Stimulated activated CD8-positive, alpha-beta memory T cell treated with anti-CD3 and anti-CD28 coated beads, Interleukin-15, amount 100 ng/mL, for 4 hours (primary cell): ENCODE measurements at regions not wholly inside any gene's neighbourhood (a gene's known extent, or its start where the extent isn't known, plus 50 kb on each side); places are given as distances from the start of the nearest gene placed in this dataset.
"Not testable (repeated sequence)": the region's sequence is repeated elsewhere in the genome, so short reads cannot be mapped to it uniquely, and the experiment has no call there.

Experiments
- DNase-seq, 2 donors: peaks; one replicate each; pipeline ENCODE4 v3.0.0-alpha.2; 2020; ENCODE audit warnings: low read depth in 2 of 2

GRCh38 chr13:107926515-107926914 is 288.8 kb downstream of the LIG4 start:
- DNase-seq = not testable (repeated sequence)

GRCh38 chr13:107916902-107917301 is 298.4 kb downstream of the LIG4 start:
- DNase-seq = not testable (repeated sequence)

- no peak for DNase-seq
These were observed 302.6 kb downstream of the LIG4 start for GRCh38 chr13:107912745-107913144.

DNA sequence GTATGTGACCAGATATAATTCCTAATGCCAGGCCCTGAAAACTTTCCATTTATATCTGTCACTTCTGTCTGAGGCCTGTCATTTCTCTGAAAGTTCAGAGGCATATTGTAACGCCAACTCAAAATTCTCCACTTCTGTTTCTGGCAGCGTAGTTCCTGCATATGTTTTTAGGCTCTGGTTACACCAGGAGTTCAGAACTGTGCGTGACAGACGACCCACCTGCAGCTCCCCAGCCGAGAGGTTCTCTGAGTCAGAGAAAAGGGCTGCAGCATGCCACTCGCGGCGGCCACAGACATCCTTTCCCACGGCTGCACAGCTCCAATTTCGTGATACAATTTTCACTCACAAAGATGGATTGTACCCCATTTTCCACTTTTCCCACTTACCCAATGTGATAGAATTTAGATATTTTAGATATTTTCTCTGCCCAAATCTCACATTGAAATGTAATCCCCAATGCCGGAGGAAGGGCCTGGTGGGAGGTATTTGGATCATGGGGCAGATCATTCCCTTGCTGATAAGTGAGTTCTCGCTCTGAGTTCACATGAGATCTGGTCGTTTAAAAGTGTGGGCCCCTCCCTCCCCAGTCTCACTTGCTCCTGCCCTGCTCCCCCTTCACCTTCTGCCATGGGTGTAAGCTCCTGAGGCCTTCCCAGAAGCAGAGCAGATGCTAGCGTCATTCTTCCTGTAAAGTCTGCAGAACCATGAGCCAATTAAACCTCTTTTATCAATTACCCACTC is 308.1 kb downstream of the LIG4 start:
- DNase-seq = no peak

GRCh38 chr13:107906131-107906530 is 309.2 kb downstream of the LIG4 start:
- DNase-seq = no peak

DNA sequence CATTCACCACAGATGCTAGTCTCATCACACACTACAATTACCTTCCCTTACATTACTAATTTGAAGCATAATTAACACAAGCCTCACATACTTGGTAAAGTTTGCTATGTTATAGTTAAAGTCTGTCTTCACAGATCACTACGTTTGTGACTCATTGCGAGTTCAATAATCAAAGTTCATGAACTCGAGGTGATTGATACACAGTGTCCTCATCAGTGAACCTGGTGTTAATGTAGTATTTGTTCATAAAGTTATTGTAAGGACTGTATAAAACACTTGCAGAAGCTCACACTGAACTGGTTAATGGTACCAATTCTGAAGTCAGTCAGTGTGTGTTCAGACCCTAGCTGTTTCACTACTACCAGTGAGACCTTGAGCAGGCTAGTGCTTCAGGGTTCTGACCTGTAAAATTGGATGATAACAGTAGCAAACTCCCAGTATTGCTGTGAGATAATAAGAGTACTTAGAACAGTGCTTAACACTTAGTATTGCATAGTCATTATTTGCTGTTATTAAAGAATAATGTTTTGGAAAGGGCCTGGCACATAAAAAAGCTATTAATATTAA is 313.3 kb downstream of the LIG4 start:
- DNase-seq = no peak

- DNase-seq = no peak
These were observed 314.1 kb downstream of the LIG4 start for GRCh38 chr13:107901230-107901629.

GRCh38 chr13:107900775-107901174 is 314.6 kb downstream of the LIG4 start:
- DNase-seq = no peak

- no peak for DNase-seq
These were observed 329.2 kb downstream of the LIG4 start for GRCh38 chr13:107886118-107886517.

GRCh38 chr13:107884564-107884963 is 330.8 kb downstream of the LIG4 start:
- DNase-seq = no peak

DNA sequence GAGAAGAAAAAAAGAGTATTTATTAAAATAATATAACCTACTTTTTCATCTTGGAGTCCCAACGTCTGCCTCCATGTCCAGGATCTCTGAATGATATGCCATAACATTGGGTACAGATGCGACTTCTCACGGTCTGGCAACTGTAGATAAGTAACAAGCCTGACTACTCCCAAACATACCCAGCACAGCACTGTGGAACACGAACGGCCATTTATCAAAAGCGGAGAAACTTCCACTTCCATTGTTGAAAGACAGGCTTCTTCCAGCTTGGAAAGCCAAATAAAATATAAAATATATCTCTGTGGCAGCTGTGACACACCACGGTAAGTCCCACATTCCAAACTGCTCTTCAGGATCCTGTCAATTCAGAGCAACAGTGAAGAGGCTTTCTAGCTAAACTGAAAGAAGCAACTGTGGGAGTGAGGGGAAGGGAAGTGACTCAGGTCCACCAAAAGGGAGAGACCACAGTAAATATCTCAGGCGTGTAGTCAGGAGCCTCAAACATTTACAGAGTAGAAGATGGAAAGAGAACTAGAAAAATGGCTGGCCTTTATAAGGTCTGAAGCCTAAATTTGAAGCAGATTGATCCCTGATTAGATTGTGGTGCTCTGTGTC is 331.7 kb downstream of the LIG4 start:
- no peak for DNase-seq

- no peak for DNase-seq
These were observed 332.4 kb downstream of the LIG4 start for GRCh38 chr13:107882708-107883560.

- no peak for DNase-seq
These were observed 334.0 kb downstream of the LIG4 start for GRCh38 chr13:107881362-107881761.

GRCh38 chr13:107874456-107874855 is 340.9 kb downstream of the LIG4 start:
- DNase-seq = no peak

DNA sequence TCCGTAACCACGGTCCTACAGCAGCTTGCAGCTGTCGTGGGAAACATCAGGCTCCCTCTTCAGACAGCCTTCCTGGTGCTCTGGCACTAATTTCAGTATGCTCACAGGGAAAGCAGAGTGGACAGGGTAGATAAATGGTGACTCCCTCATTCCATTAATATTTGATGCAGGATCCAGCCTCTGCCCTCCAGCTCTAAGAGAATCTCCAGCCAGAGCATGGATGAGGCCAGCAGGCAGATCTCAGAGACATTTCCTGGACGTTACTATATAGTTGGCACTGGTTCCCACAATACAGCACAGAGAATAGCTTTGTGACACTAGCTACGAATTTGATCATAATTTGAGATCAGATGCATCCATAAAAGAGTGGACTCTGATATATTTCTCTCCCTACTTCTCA is 341.4 kb downstream of the LIG4 start:
- no peak for DNase-seq

DNA sequence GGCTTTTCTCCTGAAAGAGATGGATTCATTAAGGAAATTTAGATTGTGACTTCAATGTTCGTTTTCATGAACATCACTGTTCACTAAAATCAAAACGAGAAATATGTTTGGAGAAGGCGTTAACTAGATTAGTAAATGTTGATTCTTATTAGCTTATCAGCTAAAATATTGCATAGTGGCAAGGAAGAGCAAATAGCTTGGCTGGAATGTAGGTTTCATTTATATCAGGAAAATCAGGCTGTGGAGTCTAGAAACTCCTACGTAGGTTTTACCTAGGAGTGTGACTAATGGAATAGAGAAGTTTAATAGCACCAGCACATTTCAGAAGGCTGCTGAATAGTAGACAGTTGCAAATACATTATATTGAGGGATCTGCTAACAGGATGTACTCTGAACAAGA is 344.9 kb downstream of the LIG4 start:
- DNase-seq = no peak

DNA sequence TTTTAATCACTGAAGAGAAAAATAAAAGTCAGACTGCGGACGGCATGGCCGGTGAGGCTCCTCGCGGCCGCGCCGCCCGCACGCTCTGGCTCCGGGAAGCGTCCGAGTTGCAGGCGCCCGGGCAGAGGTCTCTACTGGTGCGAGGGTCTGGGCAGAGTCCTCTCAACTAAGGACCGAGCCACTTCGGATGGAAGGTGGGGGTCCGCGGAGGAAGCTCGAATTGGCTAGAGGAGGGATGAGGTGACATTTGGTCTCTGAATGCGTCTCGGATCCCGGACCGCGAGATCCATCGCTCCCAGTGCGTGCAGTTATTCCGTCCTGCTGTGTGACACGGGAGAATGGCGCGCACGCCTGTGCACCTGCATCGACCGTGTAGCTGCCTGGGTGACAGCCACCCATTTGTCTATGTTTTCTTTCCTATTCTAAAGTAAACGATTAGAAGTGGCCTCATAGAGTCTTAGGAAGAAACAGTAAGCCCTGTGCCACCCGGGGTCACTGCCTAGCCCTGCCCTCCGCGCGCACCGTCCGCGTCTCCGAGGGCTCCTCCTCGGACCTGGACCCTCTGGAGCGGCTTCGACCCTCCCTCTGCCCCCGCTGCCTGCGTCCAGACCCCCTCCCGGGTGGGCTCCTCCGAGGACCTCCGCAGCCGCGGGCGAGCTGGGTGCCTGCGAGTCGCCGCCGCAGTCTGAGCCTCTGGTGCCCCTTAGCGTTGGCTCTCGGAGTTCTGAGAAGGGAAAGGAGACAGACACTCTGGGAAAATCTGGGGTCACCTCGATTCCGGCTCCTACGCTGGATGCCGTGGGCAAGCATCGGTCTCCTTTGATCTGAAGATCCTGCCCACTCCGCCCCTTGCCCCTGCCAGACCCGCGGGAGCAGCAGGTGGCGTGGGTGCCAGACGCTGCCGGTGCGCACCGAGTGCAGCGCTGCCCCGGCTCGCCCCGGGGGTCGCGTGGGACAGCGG is 347.4 kb downstream of the LIG4 start:
- DNase-seq = no peak

DNA sequence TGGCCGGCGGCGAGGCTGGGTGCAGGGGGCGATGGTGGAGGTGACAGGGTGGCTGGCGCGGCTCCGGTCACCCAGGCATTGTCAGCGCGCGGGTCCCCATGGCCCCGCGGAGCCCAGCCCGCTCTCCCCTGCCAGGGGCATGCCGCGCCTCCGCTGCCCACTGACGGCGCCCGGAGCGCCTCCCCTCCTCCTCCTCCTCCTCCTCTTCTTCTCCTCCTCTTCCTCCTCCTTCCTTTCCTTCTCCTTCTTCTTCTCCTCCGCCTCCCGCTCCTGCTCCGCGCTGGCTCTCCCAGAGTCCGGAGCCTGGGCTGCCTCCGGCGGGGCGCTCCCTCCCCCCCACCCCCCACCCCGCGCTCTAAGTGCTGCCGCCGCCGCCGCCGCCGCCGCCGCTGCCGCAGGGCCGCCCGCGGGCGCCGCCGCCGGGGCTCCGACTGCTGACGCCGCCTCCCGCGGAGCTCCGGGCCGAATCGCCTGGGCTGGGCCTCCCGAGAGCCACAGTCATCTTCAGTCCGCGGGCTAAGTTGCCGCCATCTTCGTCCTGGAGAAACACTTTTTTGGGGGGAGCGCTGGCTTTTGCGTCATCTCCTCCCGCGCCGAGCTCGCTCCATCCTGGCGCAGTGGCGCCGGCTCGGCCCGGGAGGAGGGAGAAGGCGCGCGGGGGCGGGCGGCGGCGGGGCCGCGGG is 348.3 kb downstream of the LIG4 start:
- no peak for DNase-seq

GRCh38 chr13:107866032-107866940 is 349.1 kb downstream of the LIG4 start:
- no peak for DNase-seq

DNA sequence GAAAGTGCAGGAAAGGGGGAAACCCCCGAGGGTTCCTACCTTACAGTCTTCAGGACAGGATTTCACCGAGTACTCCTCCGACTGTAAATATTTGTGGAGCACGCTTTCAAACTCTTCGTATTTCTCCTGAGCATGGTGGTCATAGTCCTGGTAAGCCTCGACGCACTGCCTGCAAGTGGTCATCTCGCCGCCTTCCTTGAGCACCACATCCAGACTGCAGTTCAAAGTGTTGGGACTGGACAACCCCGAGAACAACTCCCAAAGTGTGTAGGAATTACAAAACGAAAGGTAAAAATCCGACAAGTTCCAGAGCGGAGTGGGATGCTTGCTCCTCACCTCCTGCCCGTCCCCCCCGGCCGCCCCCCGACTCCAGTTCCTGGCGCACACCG is 349.7 kb downstream of the LIG4 start:
- DNase-seq = no peak
